Natural killer cell (primary cell): ENCODE measurements at regions not wholly inside any gene's neighbourhood (a gene's known extent, or its start where the extent isn't known, plus 50 kb on each side); places are given as distances from the start of the nearest gene placed in this dataset.

Experiments used
- ATAC-seq, 3 donors: fragments of 150-1000 bp in 2 of 3; fragments of 200-7000 bp in 1 of 3; cut with Tn5 transposase; 1 replicate in 1 of 3; 2 replicates in 2 of 3; pipeline ENCODE4 v1.10.0; 2021; ENCODE audit warnings: mild to moderate bottlenecking in 2 of 3, moderate library complexity in 2 of 3
- DNase-seq, 2 donors: peaks; one replicate each; pipeline versions ENCODE4 v3.0.0 to v3.0.0-alpha.2; 2013 to 2021; ENCODE audit warnings: mixed read lengths in 1 of 2
- H3K27ac ChIP-seq: one replicate; pipeline ENCODE4 v1.5.1; 2013; ENCODE audit warnings: mild to moderate bottlenecking, low read length
- H3K27me3 ChIP-seq: one replicate; pipeline ENCODE4 v1.6.1; 2013; ENCODE audit warnings: low read length; ENCODE audit not compliant: control insufficient read depth, insufficient read depth
- H3K36me3 ChIP-seq: one replicate; pipeline ENCODE4 v1.6.1; 2013; ENCODE audit warnings: low read length; ENCODE audit not compliant: control insufficient read depth, insufficient read depth
- H3K4me1 ChIP-seq: one replicate; pipeline ENCODE4 v1.6.1; 2013; ENCODE audit warnings: low read length; ENCODE audit not compliant: control insufficient read depth, insufficient read depth
- H3K4me3 ChIP-seq: one replicate; pipeline ENCODE4 v1.5.1; 2013; ENCODE audit warnings: low read length
- H3K9me3 ChIP-seq: one replicate; pipeline ENCODE4 v1.6.1; 2013; ENCODE audit warnings: low read length; ENCODE audit not compliant: control insufficient read depth, insufficient read depth
- H3K27ac Mint-ChIP-seq, 2 donors: one replicate each; pipeline ENCODE4 v1.8.0; 2022; ENCODE audit warnings: mild to moderate bottlenecking in 2 of 2, mixed read lengths in 2 of 2, moderate library complexity in 1 of 2
- H3K27me3 Mint-ChIP-seq, 2 donors: one replicate each; pipeline ENCODE4 v1.8.0; 2022; ENCODE audit warnings: low read depth in 2 of 2, mixed read lengths in 2 of 2
- H3K36me3 Mint-ChIP-seq: one replicate; pipeline ENCODE4 v1.8.0; 2022; ENCODE audit warnings: mixed read lengths
- H3K4me1 Mint-ChIP-seq, 2 donors: one replicate each; pipeline ENCODE4 v1.8.0; 2022; ENCODE audit warnings: mixed read lengths in 2 of 2
- H3K4me3 Mint-ChIP-seq: one replicate; pipeline ENCODE4 v1.8.0; 2022; ENCODE audit warnings: mild to moderate bottlenecking, moderate library complexity, mixed read lengths
- H3K9me3 Mint-ChIP-seq, 2 donors: one replicate each; pipeline ENCODE4 v1.8.0; 2022; ENCODE audit warnings: mixed read lengths in 2 of 2
- CTCF ChIP-seq: fragments of 200-600 bp; IDR thresholded peaks from one replicate; pipeline ENCODE4 v1.8.0; 2022; ENCODE audit warnings: antibody characterized with exemption
- WGBS: methylation state at CpG from one replicate; pipeline ENCODE4 v1.1.7; 2013; ENCODE audit warnings: missing lambda C conversion rate; ENCODE audit not compliant: insufficient coverage; 5-methylcytosine and 5-hydroxymethylcytosine counted together
- intact Hi-C: fragments of 100-400 bp; cut with micrococcal nuclease; formaldehyde crosslinking; loops from one replicate; pipeline ENCODE4 v1.14.2; 2022

- H3K27ac ChIP-seq: no peak overlapping the region
- Mint-ChIP-seq H3K36me3 (no peaks in the 10 kb centered on the region), H3K27me3 (no peaks in the 10 kb centered on the region), H3K9me3 (peaks cover 0 to 6% of the 10 kb centered on the region in 2 donors), H3K27ac (no peak overlapping the region), H3K4me3 (no peak overlapping the region), H3K4me1 (no peaks in the 10 kb centered on the region)
- H3K36me3 ChIP-seq: no peaks in the 10 kb centered on the region
- H3K9me3 ChIP-seq: no peaks in the 10 kb centered on the region
- DNase-seq (no peak), ATAC-seq (peak in 1 of 3 donors; percentile 41)
- intact Hi-C loops: no loop called here
- 43% methylated on average over 3 of the region's 3 CpGs for WGBS
- H3K4me1 ChIP-seq: no peaks in the 10 kb centered on the region
- H3K27me3 ChIP-seq: no peaks in the 10 kb centered on the region
- H3K4me3 ChIP-seq: no peak overlapping the region
- no peak for TF ChIP-seq CTCF
Measured at GRCh38 chr9:108631496-108632285, 224.1 kb downstream of the ACTL7B start.

GRCh38 chr9:108628316-108628715 is 227.5 kb downstream of the ACTL7B start:
- Histone ChIP-seq H3K9me3 (no peaks in the 10 kb centered on the region), H3K27ac (no peak overlapping the region), H3K4me1 (no peaks in the 10 kb centered on the region), H3K4me3 (no peak overlapping the region), H3K27me3 (no peaks in the 10 kb centered on the region), H3K36me3 (no peaks in the 10 kb centered on the region)
- no peaks in the 10 kb centered on the region for H3K36me3 Mint-ChIP-seq
- TF ChIP-seq CTCF: no peak
- no peak overlapping the region for H3K4me3 Mint-ChIP-seq
- H3K4me1 Mint-ChIP-seq: no peaks in the 10 kb centered on the region
- no peak for DNase-seq
- no peaks in the 10 kb centered on the region for H3K27me3 Mint-ChIP-seq
- intact Hi-C loops: no loop called here
- peaks cover 5 to 6% of the 10 kb centered on the region in 2 donors for H3K9me3 Mint-ChIP-seq
- no peak for ATAC-seq
- no peak overlapping the region for H3K27ac Mint-ChIP-seq

GRCh38 chr9:108626743-108627142 is 229.0 kb downstream of the ACTL7B start:
- no peaks in the 10 kb centered on the region for H3K4me1 ChIP-seq
- no peaks in the 10 kb centered on the region for H3K9me3 ChIP-seq
- no peaks in the 10 kb centered on the region for H3K27me3 ChIP-seq
- TF ChIP-seq CTCF: no peak
- H3K4me1 Mint-ChIP-seq: no peaks in the 10 kb centered on the region
- no peak overlapping the region for H3K27ac Mint-ChIP-seq
- no peak overlapping the region for H3K4me3 Mint-ChIP-seq
- H3K36me3 ChIP-seq: no peaks in the 10 kb centered on the region
- no peaks in the 10 kb centered on the region for H3K27me3 Mint-ChIP-seq
- WGBS: 95% methylated on average over 19 of the region's 19 CpGs
- no peak overlapping the region for H3K4me3 ChIP-seq
- no peak overlapping the region for H3K27ac ChIP-seq
- intact Hi-C loops: no loop called here
- H3K9me3 Mint-ChIP-seq: peaks cover 5 to 6% of the 10 kb centered on the region in 2 donors
- ATAC-seq (no peak), DNase-seq (no peak)
- H3K36me3 Mint-ChIP-seq: no peaks in the 10 kb centered on the region
